ENCODE measurements at regions not wholly inside any gene's neighbourhood (a gene's known extent, or its start where the extent isn't known, plus 50 kb on each side); places are given as distances from the start of the nearest gene placed in this dataset.

GRCh38 chr13:106372199-106373155 is 163.0 kb downstream of the EFNB2 start:
- no peak for TF ChIP-seq CTCF (IDR thresholded peaks at IDR 0.05; ENCODE audit: unreplicated experiment in 3 of 3)
- Mint-ChIP-seq H3K27ac (peak overlapping the region; percentile 71 to 81 (median 79)), H3K36me3 (ENCODE audit: low read depth) (no peaks in the 10 kb centered on the region), H3K4me3 (no peak overlapping the region), H3K27me3 (ENCODE audit: low read depth) (peaks cover 7% of the 10 kb centered on the region), H3K4me1 (peaks cover 22% of the 10 kb centered on the region), H3K9me3 (no peaks in the 10 kb centered on the region)

GRCh38 chr13:106371024-106371423 is 164.4 kb downstream of the EFNB2 start:
- Mint-ChIP-seq H3K27ac (no peak overlapping the region), H3K27me3 (ENCODE audit: low read depth) (no peaks in the 10 kb centered on the region), H3K4me1 (peaks cover 22% of the 10 kb centered on the region), H3K9me3 (peaks cover 6% of the 10 kb centered on the region), H3K36me3 (ENCODE audit: low read depth) (no peaks in the 10 kb centered on the region), H3K4me3 (no peak overlapping the region)
- no peak for TF ChIP-seq CTCF (IDR thresholded peaks at IDR 0.05; ENCODE audit: unreplicated experiment in 3 of 3)

GRCh38 chr13:106369858-106370257 is 165.6 kb downstream of the EFNB2 start:
- Mint-ChIP-seq H3K27ac (no peak overlapping the region), H3K27me3 (ENCODE audit: low read depth) (no peaks in the 10 kb centered on the region), H3K4me1 (peaks cover 22% of the 10 kb centered on the region), H3K9me3 (peaks cover 7% of the 10 kb centered on the region), H3K4me3 (no peak overlapping the region), H3K36me3 (ENCODE audit: low read depth) (no peaks in the 10 kb centered on the region)
- TF ChIP-seq CTCF (IDR thresholded peaks at IDR 0.05; ENCODE audit: unreplicated experiment in 3 of 3), result no peak

- TF ChIP-seq CTCF (IDR thresholded peaks at IDR 0.05; ENCODE audit: unreplicated experiment in 3 of 3), result no peak
- H3K9me3 Mint-ChIP-seq, result peaks cover 11% of the 10 kb centered on the region
- H3K27me3 Mint-ChIP-seq (ENCODE audit: low read depth), result no peaks in the 10 kb centered on the region
- no peak overlapping the region for H3K4me3 Mint-ChIP-seq
- H3K4me1 Mint-ChIP-seq, result peaks cover 18% of the 10 kb centered on the region
- no peaks in the 10 kb centered on the region for H3K36me3 Mint-ChIP-seq (ENCODE audit: low read depth)
- H3K27ac Mint-ChIP-seq, result no peak overlapping the region
Observed at GRCh38 chr13:106369091-106369490, 166.4 kb downstream of the EFNB2 start.

- Mint-ChIP-seq H3K27ac (no peak overlapping the region), H3K4me1 (peaks cover 4% of the 10 kb centered on the region), H3K27me3 (ENCODE audit: low read depth) (no peaks in the 10 kb centered on the region), H3K36me3 (ENCODE audit: low read depth) (peaks cover 3% of the 10 kb centered on the region), H3K9me3 (peaks cover 15% of the 10 kb centered on the region), H3K4me3 (no peak overlapping the region)
- no peak for TF ChIP-seq CTCF (IDR thresholded peaks at IDR 0.05; ENCODE audit: unreplicated experiment in 3 of 3)
Observed at GRCh38 chr13:106367361-106367971, 168.0 kb downstream of the EFNB2 start.
